Lower lobe of right lung (tissue), 2 donors: ENCODE measurements at regions not wholly inside any gene's neighbourhood (a gene's known extent, or its start where the extent isn't known, plus 50 kb on each side); places are given as distances from the start of the nearest gene placed in this dataset.

Experiments used
- ATAC-seq, 2 donors: fragments of 200-7000 bp; cut with Tn5 transposase; one replicate each; pipeline ENCODE4 v1.9.1; 2020 to 2022; ENCODE audit warnings: mild to moderate bottlenecking in 2 of 2, moderate library complexity in 2 of 2
- DNase-seq: peaks from one replicate; pipeline ENCODE4 v3.0.0-alpha.2; 2020
- H3K27ac ChIP-seq: fragments of 200-600 bp; one replicate; pipeline ENCODE4 v1.8.0; 2022
- H3K27me3 ChIP-seq: fragments of 200-600 bp; one replicate; pipeline ENCODE4 v1.8.0; 2022; ENCODE audit warnings: low read depth
- H3K36me3 ChIP-seq: fragments of 200-600 bp; one replicate; pipeline ENCODE4 v1.8.0; 2022; ENCODE audit warnings: mild to moderate bottlenecking
- H3K4me1 ChIP-seq: fragments of 200-600 bp; one replicate; pipeline ENCODE4 v1.8.0; 2022
- H3K4me3 ChIP-seq: fragments of 200-600 bp; one replicate; pipeline ENCODE4 v1.8.0; 2022; ENCODE audit warnings: mild to moderate bottlenecking
- H3K9me3 ChIP-seq: fragments of 200-600 bp; one replicate; pipeline ENCODE4 v1.8.0; 2022
- intact Hi-C: fragments of 100-400 bp; cut with DNase I; formaldehyde crosslinking; loops from one replicate; pipeline ENCODE4 v1.11.0; 2022
- TF ChIP-seq, protein P1 (sequence below): fragments of 200-600 bp; IDR thresholded peaks from one replicate; pipeline ENCODE4 v1.8.0; 2022; ENCODE audit warnings: antibody characterized with exemption, mild to moderate bottlenecking
- donor health status: DM: no; HTN: yes; CAD: no; lungs with severe emphysema.

DNA sequence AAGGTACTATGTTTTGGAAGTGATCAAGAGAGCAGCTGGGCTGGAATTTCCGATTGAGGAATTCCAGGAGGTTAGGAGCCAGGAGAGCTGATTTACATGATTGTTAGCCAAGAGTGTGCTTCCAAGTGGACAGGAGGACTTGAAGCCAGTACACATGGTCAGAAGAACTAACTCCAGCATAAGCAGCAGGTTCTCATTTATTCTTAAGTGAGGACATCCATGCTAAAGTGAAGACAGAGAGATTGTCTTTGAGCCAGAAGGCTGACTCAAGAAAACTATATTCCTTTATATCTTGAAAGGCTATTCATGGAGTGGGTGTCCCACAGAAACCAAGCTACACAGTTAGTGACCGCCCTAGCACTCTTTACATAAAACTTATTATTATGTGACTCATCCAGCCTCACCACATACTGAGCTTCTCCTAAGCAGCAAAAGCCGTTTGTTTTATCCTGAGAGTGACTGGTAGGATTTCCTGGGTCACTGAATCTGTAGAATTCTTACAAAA is 56.7 kb upstream of the SEMA3A start:
- ATAC-seq: no peak
- intact Hi-C loops: no loop called here
- TF ChIP-seq, protein P1, sequence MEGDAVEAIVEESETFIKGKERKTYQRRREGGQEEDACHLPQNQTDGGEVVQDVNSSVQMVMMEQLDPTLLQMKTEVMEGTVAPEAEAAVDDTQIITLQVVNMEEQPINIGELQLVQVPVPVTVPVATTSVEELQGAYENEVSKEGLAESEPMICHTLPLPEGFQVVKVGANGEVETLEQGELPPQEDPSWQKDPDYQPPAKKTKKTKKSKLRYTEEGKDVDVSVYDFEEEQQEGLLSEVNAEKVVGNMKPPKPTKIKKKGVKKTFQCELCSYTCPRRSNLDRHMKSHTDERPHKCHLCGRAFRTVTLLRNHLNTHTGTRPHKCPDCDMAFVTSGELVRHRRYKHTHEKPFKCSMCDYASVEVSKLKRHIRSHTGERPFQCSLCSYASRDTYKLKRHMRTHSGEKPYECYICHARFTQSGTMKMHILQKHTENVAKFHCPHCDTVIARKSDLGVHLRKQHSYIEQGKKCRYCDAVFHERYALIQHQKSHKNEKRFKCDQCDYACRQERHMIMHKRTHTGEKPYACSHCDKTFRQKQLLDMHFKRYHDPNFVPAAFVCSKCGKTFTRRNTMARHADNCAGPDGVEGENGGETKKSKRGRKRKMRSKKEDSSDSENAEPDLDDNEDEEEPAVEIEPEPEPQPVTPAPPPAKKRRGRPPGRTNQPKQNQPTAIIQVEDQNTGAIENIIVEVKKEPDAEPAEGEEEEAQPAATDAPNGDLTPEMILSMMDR: no peak
- H3K4me1 ChIP-seq: peaks cover 10% of the 10 kb centered on the region
- no peak for DNase-seq
- H3K27ac ChIP-seq: no peak overlapping the region
- H3K4me3 ChIP-seq: no peak overlapping the region
- H3K36me3 ChIP-seq: no peaks in the 10 kb centered on the region
- H3K27me3 ChIP-seq: no peaks in the 10 kb centered on the region
- H3K9me3 ChIP-seq: no peaks in the 10 kb centered on the region

- Histone ChIP-seq H3K36me3 (no peaks in the 10 kb centered on the region), H3K4me3 (no peak overlapping the region), H3K4me1 (peaks cover 10% of the 10 kb centered on the region), H3K9me3 (peaks cover 5% of the 10 kb centered on the region), H3K27me3 (no peaks in the 10 kb centered on the region), H3K27ac (no peak overlapping the region)
- ATAC-seq (no peak), DNase-seq (no peak)
- intact Hi-C loops: no loop called here
- TF ChIP-seq, protein P1: no peak
Measured at GRCh38 chr7:84250452-84250851, 55.9 kb upstream of the SEMA3A start.

DNA sequence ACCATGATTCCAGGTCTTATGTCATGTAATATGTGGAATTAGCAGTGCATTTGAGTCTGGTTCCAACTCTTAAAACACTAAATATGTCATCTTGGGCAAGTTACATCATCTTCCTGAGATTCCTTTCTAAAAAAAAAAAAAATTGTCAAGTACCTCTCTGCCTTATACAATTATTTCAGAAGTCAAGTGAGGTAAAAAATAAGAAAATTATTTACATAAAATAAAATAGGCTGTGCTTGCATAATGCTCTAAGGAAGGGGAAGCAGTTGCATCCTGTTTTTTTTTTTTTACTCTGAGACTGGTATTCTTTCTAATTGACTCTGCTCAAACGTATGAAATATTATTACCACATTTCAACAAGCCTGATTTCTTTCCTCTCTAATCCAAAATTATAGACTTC is 55.1 kb upstream of the SEMA3A start:
- Histone ChIP-seq H3K27ac (no peak overlapping the region), H3K9me3 (peaks cover 5% of the 10 kb centered on the region), H3K4me1 (peaks cover 10% of the 10 kb centered on the region), H3K27me3 (no peaks in the 10 kb centered on the region), H3K36me3 (no peaks in the 10 kb centered on the region), H3K4me3 (no peak overlapping the region)
- intact Hi-C loops: no loop called here
- no peak for DNase-seq
- TF ChIP-seq, protein P1: no peak
- peak in 1 of 2 donors; percentile 40 for ATAC-seq

GRCh38 chr7:84248843-84249242 is 54.3 kb upstream of the SEMA3A start:
- DNase-seq (peak; percentile 23), ATAC-seq (peak; percentile 88 to 90)
- TF ChIP-seq, protein P1: no peak
- intact Hi-C loops: no loop called here
- Histone ChIP-seq H3K4me3 (no peak overlapping the region), H3K27me3 (no peaks in the 10 kb centered on the region), H3K9me3 (peaks cover 5% of the 10 kb centered on the region), H3K36me3 (no peaks in the 10 kb centered on the region), H3K4me1 (peaks cover 10% of the 10 kb centered on the region), H3K27ac (peak overlapping the region; percentile 26)

DNA sequence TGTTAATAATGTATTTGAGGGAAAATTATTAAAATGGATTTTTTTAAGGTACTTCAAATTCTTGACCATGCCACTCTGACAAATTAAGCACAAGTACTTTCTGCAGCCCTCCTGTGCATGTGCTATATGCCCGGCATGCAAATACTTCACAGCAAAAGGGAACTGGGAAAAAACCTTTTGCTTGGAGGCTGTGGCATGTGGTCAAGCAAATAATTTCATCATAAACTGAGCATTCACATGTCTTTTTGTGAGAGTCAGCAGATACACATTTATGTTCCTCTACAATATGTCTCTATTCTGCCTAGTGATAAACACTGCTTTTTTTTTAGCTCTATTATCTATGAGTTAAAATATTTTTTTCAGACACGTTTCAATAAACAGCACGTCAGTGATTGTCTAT is 53.7 kb upstream of the SEMA3A start:
- intact Hi-C loops: no loop called here
- DNase-seq (no peak), ATAC-seq (peak; percentile 65 to 80)
- no peaks in the 10 kb centered on the region for H3K27me3 ChIP-seq
- H3K4me1 ChIP-seq: peaks cover 10% of the 10 kb centered on the region
- no peaks in the 10 kb centered on the region for H3K36me3 ChIP-seq
- no peak overlapping the region for H3K27ac ChIP-seq
- peaks cover 8% of the 10 kb centered on the region for H3K9me3 ChIP-seq
- TF ChIP-seq, protein P1: no peak
- no peak overlapping the region for H3K4me3 ChIP-seq

GRCh38 chr7:84247591-84247990 is 53.0 kb upstream of the SEMA3A start:
- H3K4me3 ChIP-seq: no peak overlapping the region
- ATAC-seq (peak; percentile 42 to 58), DNase-seq (no peak)
- TF ChIP-seq, protein P1: no peak
- H3K4me1 ChIP-seq: peaks cover 10% of the 10 kb centered on the region
- H3K36me3 ChIP-seq: no peaks in the 10 kb centered on the region
- no peaks in the 10 kb centered on the region for H3K27me3 ChIP-seq
- H3K9me3 ChIP-seq: peaks cover 8% of the 10 kb centered on the region
- intact Hi-C loops: no loop called here
- no peak overlapping the region for H3K27ac ChIP-seq
